ENCODE measurements at regions not wholly inside any gene's neighbourhood (a gene's known extent, or its start where the extent isn't known, plus 50 kb on each side); places are given as distances from the start of the nearest gene placed in this dataset.
"Not testable (repeated sequence)": the region's sequence is repeated elsewhere in the genome, so short reads cannot be mapped to it uniquely, and the experiment has no call there.

DNA sequence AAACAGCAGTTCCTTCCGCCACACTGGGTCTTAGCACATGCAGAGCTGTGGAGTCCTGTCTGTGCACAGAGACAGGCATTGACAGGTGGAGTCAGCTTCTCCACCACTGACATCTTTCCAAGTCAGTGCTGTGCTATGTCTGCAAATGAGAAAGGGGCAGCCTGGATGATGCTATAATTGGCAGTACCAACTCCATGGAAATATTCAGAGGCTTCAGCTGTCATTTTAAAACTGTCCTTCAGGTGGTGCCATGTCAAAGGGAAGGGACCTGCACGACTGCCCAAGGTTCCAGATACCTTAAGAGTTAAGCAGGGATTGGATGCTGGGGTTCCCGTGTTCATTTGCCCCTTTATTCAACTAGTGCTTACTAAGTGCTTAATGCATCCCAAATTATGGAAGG is 258.0 kb upstream of the PRKCQ start:
- H3K4me3 ChIP-seq (replicated peaks in 1 of 2; ENCODE audit: low read depth in 2 of 2, low read length in 2 of 2): no peak overlapping the region
- TF ChIP-seq, protein P1, sequence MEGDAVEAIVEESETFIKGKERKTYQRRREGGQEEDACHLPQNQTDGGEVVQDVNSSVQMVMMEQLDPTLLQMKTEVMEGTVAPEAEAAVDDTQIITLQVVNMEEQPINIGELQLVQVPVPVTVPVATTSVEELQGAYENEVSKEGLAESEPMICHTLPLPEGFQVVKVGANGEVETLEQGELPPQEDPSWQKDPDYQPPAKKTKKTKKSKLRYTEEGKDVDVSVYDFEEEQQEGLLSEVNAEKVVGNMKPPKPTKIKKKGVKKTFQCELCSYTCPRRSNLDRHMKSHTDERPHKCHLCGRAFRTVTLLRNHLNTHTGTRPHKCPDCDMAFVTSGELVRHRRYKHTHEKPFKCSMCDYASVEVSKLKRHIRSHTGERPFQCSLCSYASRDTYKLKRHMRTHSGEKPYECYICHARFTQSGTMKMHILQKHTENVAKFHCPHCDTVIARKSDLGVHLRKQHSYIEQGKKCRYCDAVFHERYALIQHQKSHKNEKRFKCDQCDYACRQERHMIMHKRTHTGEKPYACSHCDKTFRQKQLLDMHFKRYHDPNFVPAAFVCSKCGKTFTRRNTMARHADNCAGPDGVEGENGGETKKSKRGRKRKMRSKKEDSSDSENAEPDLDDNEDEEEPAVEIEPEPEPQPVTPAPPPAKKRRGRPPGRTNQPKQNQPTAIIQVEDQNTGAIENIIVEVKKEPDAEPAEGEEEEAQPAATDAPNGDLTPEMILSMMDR (IDR thresholded peaks at IDR 0.05; ENCODE audit: low read depth, low read length): no peak

DNA sequence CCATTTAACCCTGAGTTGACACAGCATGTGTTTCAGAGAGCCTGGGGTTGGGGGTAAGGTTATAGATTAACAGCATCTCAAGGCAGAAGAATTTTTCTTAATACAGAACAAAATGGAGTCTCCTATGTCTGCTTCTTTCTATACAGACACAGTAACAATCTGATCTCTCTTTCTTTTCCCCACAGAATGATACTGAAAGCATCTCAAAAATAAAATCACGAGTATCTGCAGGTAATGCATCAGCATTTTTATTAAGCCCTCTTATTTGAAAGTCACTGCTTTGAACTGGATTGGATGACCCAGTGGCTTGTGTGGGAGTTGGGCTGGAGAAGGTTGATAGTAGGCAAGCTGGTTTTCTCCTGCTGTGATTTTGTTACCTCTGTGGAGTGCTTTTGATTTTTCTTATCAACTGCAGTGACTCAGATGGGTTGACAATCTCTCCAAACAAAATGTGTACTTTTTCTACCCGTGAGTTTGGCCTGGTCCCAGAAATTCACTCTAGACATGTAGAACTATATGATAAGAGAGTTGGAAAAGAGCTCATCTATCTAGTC is 253.5 kb upstream of the PRKCQ start:
- DNase-seq (ENCODE audit: low read depth in 2 of 2): no peak
- TF ChIP-seq, protein P1 (IDR thresholded peaks at IDR 0.05; ENCODE audit: low read depth, low read length): no peak
- H3K4me3 ChIP-seq (replicated peaks in 1 of 2; ENCODE audit: low read depth in 2 of 2, low read length in 2 of 2): no peak overlapping the region

More for the DNA sequence above, 258.0 kb upstream of the PRKCQ start:
- no peak for DNase-seq (ENCODE audit: low read depth in 2 of 2)

DNA sequence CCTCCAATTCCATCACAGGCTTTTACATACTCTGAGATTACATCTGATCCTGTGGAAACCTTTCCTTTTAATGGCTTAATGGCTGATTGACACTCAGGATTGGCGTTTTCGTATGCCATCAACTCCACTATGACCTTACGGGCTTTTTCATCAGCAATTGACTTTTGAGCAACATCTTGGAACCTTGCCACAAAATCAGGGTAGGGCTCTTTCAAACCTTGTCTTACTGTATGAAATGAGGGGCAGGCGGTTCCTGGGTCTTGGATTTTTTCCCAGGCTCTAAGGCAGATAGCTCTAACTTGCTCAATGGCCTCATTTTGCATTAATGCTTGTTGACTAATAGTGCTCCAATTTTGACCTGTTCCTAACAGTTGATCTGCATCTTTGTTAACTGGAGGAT is 250.9 kb upstream of the PRKCQ start:
- not testable (repeated sequence) for H3K4me3 ChIP-seq (replicated peaks in 1 of 2; ENCODE audit: low read depth in 2 of 2, low read length in 2 of 2); DNase-seq (ENCODE audit: low read depth in 2 of 2)

DNA sequence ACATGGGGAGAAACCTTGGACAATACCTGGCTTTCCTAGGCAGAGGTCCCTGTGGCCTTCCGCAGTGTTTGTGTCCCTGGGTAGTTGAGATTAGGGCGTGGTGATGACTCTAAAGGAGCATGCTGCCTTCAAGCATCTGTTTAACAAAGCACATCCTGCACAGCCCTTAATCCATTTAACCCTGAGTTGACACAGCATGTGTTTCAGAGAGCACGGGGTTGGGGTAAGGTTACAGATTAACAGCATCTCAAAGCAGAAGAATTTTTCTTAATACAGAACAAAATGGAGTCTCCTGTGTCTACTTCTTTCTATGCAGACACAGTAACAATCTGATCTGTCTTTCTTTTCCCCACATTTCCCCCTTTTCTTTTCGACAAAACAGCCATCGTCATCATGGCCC is 244.7 kb upstream of the PRKCQ start:
- not testable (repeated sequence) for DNase-seq (ENCODE audit: low read depth in 2 of 2); H3K4me3 ChIP-seq (replicated peaks in 1 of 2; ENCODE audit: low read depth in 2 of 2, low read length in 2 of 2)

DNA sequence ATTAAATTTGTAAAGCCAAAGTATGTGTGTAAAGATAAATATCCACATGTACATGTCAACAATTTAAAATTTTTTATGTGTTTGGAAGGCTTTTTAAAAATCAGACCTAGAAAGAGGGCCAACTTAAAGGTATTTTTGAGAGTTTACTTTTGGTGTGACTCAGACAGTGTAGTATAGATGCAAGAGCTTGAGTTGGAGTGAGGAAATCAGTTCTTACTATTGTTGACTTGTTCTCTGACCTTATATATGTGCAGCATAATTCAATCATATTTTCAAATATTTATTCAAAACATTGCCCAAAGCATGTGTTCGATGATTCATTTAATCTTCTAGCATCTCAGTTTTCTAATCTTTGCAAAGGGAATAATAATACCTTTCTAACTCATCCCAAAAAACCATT is 243.7 kb upstream of the PRKCQ start:
- TF ChIP-seq, protein P1 (IDR thresholded peaks at IDR 0.05; ENCODE audit: low read depth, low read length): no peak
- no peak for DNase-seq (ENCODE audit: low read depth in 2 of 2)

DNA sequence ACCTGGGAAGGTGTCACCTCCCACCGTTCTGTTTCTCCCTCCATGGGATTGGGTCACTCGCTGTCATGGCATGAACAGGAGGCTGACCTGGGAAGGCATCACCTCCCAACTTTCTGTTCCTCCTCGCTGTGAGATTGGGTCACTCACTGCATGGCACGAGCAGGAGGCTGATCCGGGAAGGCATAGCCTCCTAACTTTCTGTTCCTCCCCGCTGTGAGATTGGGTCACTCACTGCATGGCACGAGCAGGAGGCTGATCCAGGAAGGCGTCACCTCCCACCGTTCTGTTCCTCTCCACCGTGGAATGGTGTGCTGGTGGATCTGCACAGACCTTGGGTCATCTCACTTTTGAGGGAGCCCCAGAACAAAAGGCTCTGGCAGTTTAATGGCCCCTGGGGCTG is 239.2 kb upstream of the PRKCQ start:
- H3K4me3 ChIP-seq (replicated peaks in 1 of 2; ENCODE audit: low read depth in 2 of 2, low read length in 2 of 2): no peak overlapping the region
- no peak for DNase-seq (ENCODE audit: low read depth in 2 of 2)
- TF ChIP-seq, protein P1 (IDR thresholded peaks at IDR 0.05; ENCODE audit: low read depth, low read length): no peak

More for the DNA sequence above, 243.7 kb upstream of the PRKCQ start:
- no peak overlapping the region for H3K4me3 ChIP-seq (replicated peaks in 1 of 2; ENCODE audit: low read depth in 2 of 2, low read length in 2 of 2)

DNA sequence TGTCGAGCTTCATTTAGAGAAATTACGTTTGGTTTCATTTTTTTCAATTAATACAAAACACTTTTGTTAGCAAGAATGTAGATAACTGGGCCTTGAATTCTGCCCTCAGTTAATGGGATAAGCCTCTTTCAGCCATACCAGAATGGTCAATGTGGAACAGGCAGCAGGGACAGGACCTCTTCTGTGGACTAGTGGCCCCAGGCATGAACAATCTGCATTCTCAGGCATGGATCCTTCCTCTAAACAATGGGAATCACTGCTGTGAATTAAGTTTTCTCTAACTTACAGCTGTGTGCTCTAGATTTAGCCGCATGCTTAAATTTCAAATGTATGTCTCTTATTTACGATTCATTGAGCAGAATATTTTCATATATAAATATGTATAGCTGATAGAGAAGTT is 237.7 kb upstream of the PRKCQ start:
- TF ChIP-seq, protein P1 (IDR thresholded peaks at IDR 0.05; ENCODE audit: low read depth, low read length): no peak
- H3K4me3 ChIP-seq (replicated peaks in 1 of 2; ENCODE audit: low read depth in 2 of 2, low read length in 2 of 2): no peak overlapping the region
- DNase-seq (ENCODE audit: low read depth in 2 of 2): no peak

DNA sequence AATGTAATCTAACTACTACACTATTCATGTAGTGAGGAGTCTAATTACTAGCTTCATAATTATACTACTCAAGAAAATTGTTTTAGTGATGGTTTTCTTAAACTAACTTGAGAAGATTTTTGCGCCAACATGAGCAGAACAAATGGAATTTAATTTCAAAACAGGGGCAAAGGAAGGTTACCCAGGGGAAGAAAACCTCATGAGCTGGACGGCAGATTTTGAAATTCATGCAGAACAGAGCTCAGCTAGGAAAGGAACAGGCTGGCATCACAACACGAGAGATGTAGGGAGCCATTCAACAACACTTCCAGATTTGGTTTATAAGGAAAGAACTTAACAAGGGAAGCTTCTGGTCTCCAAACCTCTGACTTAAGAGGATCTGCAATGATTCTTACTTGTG is 235.3 kb upstream of the PRKCQ start:
- TF ChIP-seq, protein P1 (IDR thresholded peaks at IDR 0.05; ENCODE audit: low read depth, low read length): no peak
- DNase-seq (ENCODE audit: low read depth in 2 of 2): no peak
- no peak overlapping the region for H3K4me3 ChIP-seq (replicated peaks in 1 of 2; ENCODE audit: low read depth in 2 of 2, low read length in 2 of 2)

Measured in cardiac fibroblast (primary cell).